ENCODE measurements at regions not wholly inside any gene's neighbourhood (a gene's known extent, or its start where the extent isn't known, plus 50 kb on each side); places are given as distances from the start of the nearest gene placed in this dataset.

GRCh38 chr16:48098472-48098871 lies 57.3 kb downstream of the ABCC12 start:
- TF ChIP-seq CTCF (conservative IDR thresholded peaks at IDR 0.05; ENCODE audit: low read depth, low read length), result no peak
- H3K4me3 ChIP-seq (ENCODE audit: low read length), result no peak overlapping the region
- DNase-seq (ENCODE audit: low read depth), result peak; percentile 55

- DNase-seq (ENCODE audit: low read depth), result no peak
- TF ChIP-seq CTCF (conservative IDR thresholded peaks at IDR 0.05; ENCODE audit: low read depth, low read length), result no peak
- H3K4me3 ChIP-seq (ENCODE audit: low read length), result no peak overlapping the region
Observed at GRCh38 chr16:48091117-48091516, 64.7 kb downstream of the ABCC12 start.

GRCh38 chr16:48089053-48089792 lies 66.6 kb downstream of the ABCC12 start:
- TF ChIP-seq CTCF (conservative IDR thresholded peaks at IDR 0.05; ENCODE audit: low read depth, low read length), result no peak
- DNase-seq (ENCODE audit: low read depth), result no peak

GRCh38 chr16:48087639-48088038 lies 68.2 kb downstream of the ABCC12 start:
- no peak overlapping the region for H3K4me3 ChIP-seq (ENCODE audit: low read length)
- no peak for TF ChIP-seq CTCF (conservative IDR thresholded peaks at IDR 0.05; ENCODE audit: low read depth, low read length)
- no peak for DNase-seq (ENCODE audit: low read depth)

More at GRCh38 chr16:48089053-48089792, 66.6 kb downstream of the ABCC12 start:
- no peak overlapping the region for H3K4me3 ChIP-seq (ENCODE audit: low read length)

GRCh38 chr16:48086422-48086821 lies 69.4 kb downstream of the ABCC12 start:
- H3K4me3 ChIP-seq (ENCODE audit: low read length), result no peak overlapping the region
- TF ChIP-seq CTCF (conservative IDR thresholded peaks at IDR 0.05; ENCODE audit: low read depth, low read length), result no peak
- DNase-seq (ENCODE audit: low read depth), result no peak

GRCh38 chr16:48085729-48086128 lies 70.1 kb downstream of the ABCC12 start:
- DNase-seq (ENCODE audit: low read depth), result no peak
- no peak for TF ChIP-seq CTCF (conservative IDR thresholded peaks at IDR 0.05; ENCODE audit: low read depth, low read length)
- H3K4me3 ChIP-seq (ENCODE audit: low read length), result no peak overlapping the region

- DNase-seq (ENCODE audit: low read depth), result no peak
- H3K4me3 ChIP-seq (ENCODE audit: low read length), result no peak overlapping the region
- TF ChIP-seq CTCF (conservative IDR thresholded peaks at IDR 0.05; ENCODE audit: low read depth, low read length), result no peak
Observed at GRCh38 chr16:48084826-48085225, 71.0 kb downstream of the ABCC12 start.
